Right lung (tissue), 2 donors: ENCODE measurements at regions not wholly inside any gene's neighbourhood (a gene's known extent, or its start where the extent isn't known, plus 50 kb on each side); places are given as distances from the start of the nearest gene placed in this dataset.

Source experiments
- DNase-seq, 2 donors: peaks; one replicate each; pipeline ENCODE4 v3.0.0-alpha.2; 2013

- no peak for DNase-seq
Observed at GRCh38 chr11:92703449-92703830, 266.0 kb upstream of the MTNR1B start.

GRCh38 chr11:92707173-92707619, 262.3 kb upstream of the MTNR1B start:
- DNase-seq: peak in 1 of 2 donors; percentile 16

- no peak for DNase-seq
Observed at GRCh38 chr11:92707665-92708064, 261.8 kb upstream of the MTNR1B start.

- no peak for DNase-seq
Observed at GRCh38 chr11:92709329-92709728, 260.1 kb upstream of the MTNR1B start.

- DNase-seq: no peak
Observed at GRCh38 chr11:92711926-92712325, 257.5 kb upstream of the MTNR1B start.

- no peak for DNase-seq
Observed at GRCh38 chr11:92714111-92714510, 255.3 kb upstream of the MTNR1B start.

- DNase-seq: no peak
Observed at GRCh38 chr11:92717240-92717639, 252.2 kb upstream of the MTNR1B start.

GRCh38 chr11:92720385-92720784, 249.1 kb upstream of the MTNR1B start:
- DNase-seq: no peak

GRCh38 chr11:92725352-92725751, 244.1 kb upstream of the MTNR1B start:
- DNase-seq: no peak

GRCh38 chr11:92727123-92727522, 242.3 kb upstream of the MTNR1B start:
- no peak for DNase-seq

- no peak for DNase-seq
Observed at GRCh38 chr11:92727769-92728168, 241.7 kb upstream of the MTNR1B start.

GRCh38 chr11:92728628-92729027, 240.8 kb upstream of the MTNR1B start:
- DNase-seq: no peak

GRCh38 chr11:92735039-92735438, 234.4 kb upstream of the MTNR1B start:
- DNase-seq: no peak

- no peak for DNase-seq
Observed at GRCh38 chr11:92738276-92738675, 231.2 kb upstream of the MTNR1B start.

GRCh38 chr11:92739041-92739440, 230.4 kb upstream of the MTNR1B start:
- DNase-seq: peak; percentile 35 to 52

GRCh38 chr11:92739491-92739890, 230.0 kb upstream of the MTNR1B start:
- no peak for DNase-seq

GRCh38 chr11:92740276-92740675, 229.2 kb upstream of the MTNR1B start:
- no peak for DNase-seq

- DNase-seq: no peak
Observed at GRCh38 chr11:92744929-92745585, 224.4 kb upstream of the MTNR1B start.

- no peak for DNase-seq
Observed at GRCh38 chr11:92750794-92751193, 218.7 kb upstream of the MTNR1B start.

GRCh38 chr11:92751594-92751993, 217.9 kb upstream of the MTNR1B start:
- DNase-seq: no peak

GRCh38 chr11:92752122-92752521, 217.3 kb upstream of the MTNR1B start:
- no peak for DNase-seq

- no peak for DNase-seq
Observed at GRCh38 chr11:92753161-92753560, 216.3 kb upstream of the MTNR1B start.

- DNase-seq: no peak
Observed at GRCh38 chr11:92758241-92758780, 211.1 kb upstream of the MTNR1B start.
